Erythroblast (primary cell): ENCODE measurements at regions not wholly inside any gene's neighbourhood (a gene's known extent, or its start where the extent isn't known, plus 50 kb on each side); places are given as distances from the start of the nearest gene placed in this dataset.

Source experiments
- GATA1 ChIP-seq: IDR thresholded peaks from 2 replicates; pipeline ENCODE4 v1.6.1; 2011; ENCODE audit warnings: low read depth, mild to moderate bottlenecking, control low read depth, low read length, moderate library complexity
- POLR2A ChIP-seq: IDR thresholded peaks from 2 replicates; pipeline ENCODE4 v1.6.1; 2011; ENCODE audit warnings: mild to moderate bottlenecking, low read length

DNA sequence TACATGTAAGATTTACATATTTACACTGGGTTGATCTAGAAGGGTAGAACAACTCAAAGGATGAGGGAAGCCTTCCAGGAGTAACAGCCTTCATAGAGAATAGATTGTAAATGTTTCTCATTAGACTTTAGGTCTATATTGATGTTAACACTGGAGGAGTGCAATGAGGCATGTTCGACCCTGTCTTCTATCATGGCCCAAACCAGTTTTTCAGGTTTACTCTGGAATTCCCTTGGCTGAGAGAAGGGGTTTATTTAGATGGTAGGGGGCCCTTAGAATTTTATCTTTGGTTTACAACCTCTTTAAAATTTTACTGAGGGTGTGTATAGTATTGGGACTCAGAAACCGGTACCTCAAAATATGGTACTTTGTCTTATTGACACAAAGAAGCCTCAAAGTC is 634.9 kb upstream of the PIK3C3 start:
- TF ChIP-seq POLR2A: no peak
- no peak for TF ChIP-seq GATA1
